HTR-8/SVneo (cell line): ENCODE measurements at regions not wholly inside any gene's neighbourhood (a gene's known extent, or its start where the extent isn't known, plus 50 kb on each side); places are given as distances from the start of the nearest gene placed in this dataset.

Source experiments
- DNase-seq: peaks from one replicate; pipeline ENCODE4 v3.0.0; 2011; ENCODE audit warnings: low spot score, mixed read lengths; ENCODE audit not compliant: insufficient read length
- FAIRE-seq: peaks from 2 replicates; lab custom pipeline; 2011; peaks lifted over from hg19 to GRCh38; lab: Jason Lieb, UNC

DNA sequence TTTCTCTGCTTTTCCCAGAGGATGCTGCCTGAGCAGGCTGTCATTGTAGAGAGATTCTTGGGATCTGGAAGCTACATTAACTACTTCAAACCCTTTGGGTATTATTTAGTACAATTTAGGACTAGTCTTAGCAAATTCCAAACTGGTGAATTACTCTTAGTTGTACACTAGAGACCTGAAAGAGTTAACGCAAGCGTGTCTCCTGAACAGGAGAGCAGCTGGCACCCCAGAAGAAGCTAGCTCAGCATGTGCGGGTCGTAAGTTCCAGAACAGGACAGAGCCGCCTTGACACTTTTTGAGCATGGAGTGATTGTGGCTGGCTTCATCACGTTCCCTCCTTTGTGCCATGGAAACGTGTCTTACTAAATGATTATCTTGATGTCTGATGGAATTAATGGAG, 495.7 kb upstream of the TPK1 start:
- FAIRE-seq (no peak), DNase-seq (no peak)

DNA sequence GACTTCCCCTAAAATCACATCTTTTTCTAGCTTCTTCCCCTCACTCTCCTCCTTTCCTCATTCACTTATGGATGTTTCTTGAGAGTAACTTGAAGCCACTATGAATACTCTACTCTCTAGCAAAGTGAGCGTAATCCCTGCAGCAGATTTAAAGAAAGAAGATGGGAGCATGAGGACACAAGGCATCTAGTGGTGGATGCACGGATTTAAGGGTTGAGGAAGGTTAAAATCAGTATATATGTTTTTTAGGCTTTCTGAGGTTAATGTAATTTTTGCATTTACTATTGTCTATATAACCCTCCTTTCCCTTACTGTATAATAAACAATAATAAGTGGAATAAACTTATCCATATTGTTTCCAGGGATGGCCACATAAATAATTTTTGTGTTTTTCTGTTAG, 495.2 kb upstream of the TPK1 start:
- DNase-seq (no peak), FAIRE-seq (no peak)

DNA sequence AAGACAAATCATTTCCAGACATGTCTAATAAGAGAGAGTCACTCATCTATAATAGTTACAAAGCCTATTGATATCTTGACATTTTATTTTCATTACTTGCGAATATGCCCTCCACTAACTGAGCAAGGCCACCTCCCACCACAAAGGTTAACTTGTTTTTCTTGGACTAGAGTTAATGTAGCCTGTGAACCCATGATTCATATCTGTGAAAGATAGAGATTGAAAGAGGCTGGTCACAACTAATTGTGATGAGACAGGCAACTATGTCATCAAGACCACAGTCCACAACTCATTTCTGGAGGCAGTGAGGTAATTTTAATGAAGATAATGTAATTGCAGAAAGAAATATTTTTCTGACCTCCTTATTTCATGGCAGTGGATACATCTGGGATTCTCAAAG, 491.8 kb upstream of the TPK1 start:
- DNase-seq (no peak), FAIRE-seq (no peak)

DNA sequence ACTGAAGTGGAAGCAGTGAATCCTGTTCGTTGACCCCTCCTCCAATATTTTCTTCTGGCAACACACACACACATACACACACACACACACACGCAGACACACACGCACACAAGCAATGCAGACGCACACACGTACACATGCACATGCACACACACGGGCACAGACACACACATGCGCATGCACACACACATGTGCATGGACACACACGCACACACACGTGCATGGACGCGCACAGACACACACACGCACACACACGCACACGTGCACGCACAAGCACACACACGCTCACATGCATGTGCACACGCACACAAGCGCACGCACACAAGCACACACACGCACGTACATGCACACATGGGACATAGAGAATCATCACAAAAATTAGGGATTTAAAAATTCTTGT, 488.2 kb upstream of the TPK1 start:
- DNase-seq: no peak
- peak; percentile 80 for FAIRE-seq

DNA sequence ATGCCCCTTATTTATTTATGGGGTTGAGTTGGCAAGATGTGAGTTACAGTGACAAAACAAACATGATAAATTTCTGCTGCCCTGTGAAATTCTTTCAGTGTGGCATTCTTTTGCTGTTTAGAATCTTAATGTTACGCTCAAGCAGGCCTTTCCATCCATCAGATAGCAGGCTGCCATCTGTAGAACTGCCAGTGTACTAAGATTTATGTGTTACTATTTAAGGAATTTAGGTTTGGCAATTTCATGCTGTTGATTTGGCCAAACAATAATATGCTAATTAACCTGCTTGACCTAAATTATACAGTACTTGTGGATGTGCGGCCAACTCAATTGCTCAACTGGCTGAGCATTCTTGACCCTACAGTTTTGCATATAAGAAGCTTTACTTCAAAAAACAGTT, 477.7 kb upstream of the TPK1 start:
- DNase-seq: no peak

DNA sequence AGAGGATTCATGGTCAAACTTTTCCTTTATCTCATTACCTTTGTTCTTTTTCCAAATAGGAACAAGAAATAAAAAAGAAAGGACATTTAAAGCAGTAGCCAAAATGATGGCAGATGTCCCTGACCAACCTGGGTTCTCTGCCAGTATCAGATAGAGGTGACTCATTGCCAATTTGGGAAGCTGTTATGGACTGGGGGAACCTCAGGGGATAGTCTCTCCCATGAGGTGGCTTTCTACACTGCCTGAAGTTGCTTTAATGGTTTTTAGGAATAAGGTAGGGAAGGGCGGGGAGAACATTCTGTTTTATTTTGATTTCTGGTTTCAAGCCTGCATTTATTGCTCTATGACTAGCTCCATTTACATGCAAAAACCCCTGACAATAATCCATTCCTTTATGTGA, 457.9 kb upstream of the TPK1 start:
- DNase-seq: no peak

More for the DNA sequence above, 477.7 kb upstream of the TPK1 start:
- no peak for FAIRE-seq

DNA sequence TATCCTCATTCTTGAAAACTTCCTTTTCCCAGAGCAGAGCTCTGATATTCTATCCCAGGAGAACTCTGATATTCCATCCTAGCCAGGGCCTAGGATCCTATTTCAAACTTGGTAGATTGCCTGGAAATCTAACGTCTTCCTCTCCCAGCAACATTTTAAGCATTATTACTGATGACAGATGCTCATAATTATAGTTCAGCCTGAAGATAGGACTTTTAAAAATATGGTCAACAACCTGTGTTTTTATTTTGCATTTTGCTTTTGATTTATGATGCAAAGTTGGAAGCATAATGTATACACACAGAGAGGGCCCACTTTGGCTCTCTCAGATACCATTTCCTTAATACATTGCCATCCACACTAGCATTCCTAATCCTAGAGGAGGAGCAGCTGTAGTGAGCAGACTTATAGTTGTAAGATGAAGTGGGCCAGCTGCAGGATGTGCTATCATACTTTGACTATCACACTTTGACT, 457.4 kb upstream of the TPK1 start:
- DNase-seq: no peak
- no peak for FAIRE-seq

More for the DNA sequence above, 457.9 kb upstream of the TPK1 start:
- FAIRE-seq: no peak

DNA sequence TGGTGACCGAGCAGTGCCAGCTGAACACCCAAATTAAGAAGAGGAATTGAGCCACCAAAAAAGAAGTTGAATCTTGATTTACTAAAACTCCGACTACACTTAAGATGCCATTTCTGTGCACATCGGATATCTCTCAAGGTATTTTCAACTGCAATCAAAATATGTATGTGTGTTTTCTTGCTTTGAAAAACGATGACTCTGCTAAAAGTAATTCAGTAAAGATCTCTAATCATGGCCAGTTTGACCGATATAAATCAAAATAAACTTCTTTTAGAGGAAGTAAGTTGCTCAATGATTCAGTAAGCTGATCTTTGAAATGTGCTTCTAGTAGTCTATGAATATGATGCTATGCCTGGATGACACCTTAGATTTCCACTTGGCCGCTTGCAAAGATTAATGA, 453.5 kb upstream of the TPK1 start:
- no peak for DNase-seq
- FAIRE-seq: no peak

DNA sequence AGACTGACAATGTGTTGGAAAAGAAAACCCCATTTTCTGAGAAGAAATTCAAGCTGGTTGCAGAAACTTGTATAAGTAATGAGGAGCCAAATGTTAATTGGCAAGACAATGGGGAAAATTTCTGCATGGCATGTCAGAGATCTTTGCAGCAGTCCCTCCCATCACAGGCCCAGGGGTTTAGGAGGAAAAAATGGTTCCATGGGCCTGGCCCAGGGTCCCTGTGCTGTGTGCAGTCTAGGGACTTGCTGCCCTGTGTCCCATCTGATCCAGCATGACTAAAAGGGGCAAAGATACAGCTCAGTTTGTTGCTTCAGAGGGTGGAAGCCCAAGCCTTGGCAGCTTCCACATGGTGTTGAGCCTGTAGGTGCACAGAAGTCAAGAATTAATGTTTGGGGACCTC, 440.3 kb upstream of the TPK1 start:
- no peak for DNase-seq

DNA sequence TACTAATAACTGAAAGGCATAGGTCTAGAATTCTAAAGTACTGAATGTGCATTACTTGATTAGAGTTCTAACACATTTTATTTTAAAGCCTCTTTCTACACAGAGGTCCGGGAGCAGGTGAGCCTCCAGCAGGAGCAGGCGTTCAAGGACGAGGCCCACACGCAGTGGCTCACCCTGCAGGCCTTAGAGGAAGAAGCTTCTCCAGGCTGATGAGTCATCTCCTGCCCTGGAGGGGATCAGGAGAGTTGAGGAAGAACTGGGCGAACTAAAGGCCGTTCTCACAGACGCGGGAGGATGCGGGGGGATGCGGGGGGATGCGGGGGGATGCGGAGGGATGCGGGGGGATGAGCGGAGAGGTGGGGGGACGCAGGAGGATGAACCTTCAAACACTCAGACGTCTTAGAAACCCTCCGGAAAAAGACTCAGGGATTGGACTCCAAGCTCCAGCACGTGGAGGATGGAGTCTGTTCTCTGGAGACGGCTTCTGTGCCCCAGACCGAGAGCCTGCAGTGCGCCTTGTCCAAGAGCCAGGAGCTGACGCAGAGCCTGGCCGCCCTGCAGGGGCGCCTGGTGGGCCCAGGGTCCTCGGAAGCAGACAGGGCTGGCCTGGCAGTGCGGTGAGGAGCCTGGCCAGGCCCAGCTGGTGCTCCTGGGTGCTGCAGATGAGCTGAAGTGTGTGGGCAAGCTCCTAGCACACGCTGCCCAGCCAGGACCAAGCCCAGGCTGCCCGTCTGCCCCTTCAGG, 433.7 kb upstream of the TPK1 start:
- FAIRE-seq (no peak), DNase-seq (no peak)

More for the DNA sequence above, 440.3 kb upstream of the TPK1 start:
- FAIRE-seq: no peak

DNA sequence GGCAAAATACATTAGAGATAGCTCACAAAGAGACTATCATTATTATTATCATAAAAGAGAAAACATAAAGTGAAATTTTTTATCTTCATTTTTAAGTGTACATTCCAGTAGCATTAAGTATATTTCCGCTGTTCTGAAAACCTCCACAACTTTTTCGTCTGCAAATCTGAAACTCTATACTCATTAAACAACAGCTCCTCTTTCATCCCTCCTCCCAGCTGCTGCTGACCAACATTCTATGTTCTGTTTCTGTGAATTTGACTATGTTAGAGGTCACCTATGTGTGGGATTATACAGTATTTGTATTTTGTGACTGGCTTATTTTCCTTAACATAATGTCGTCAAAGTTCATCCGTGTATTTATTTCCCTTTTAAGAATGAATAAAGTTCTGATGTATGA, 429.3 kb upstream of the TPK1 start:
- FAIRE-seq: no peak
- DNase-seq: no peak

DNA sequence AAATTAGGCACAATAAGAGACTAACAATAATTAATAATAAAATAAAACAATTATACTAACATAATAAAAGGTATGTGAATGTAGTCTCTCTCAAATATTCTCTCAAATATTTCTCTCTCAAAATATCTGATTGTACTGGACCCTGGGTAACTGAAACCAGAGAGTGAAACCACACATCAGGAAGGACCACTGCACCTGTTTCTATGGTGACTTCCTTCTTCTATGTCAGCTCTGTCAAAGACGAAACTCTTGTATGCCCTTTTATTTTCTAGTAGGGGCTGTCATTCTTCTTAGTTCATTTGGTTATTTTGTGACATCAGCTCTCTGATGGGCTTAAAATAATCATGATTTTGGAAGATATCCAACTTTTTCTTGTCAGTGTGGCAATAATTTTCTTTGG, 428.0 kb upstream of the TPK1 start:
- DNase-seq (no peak), FAIRE-seq (no peak)

DNA sequence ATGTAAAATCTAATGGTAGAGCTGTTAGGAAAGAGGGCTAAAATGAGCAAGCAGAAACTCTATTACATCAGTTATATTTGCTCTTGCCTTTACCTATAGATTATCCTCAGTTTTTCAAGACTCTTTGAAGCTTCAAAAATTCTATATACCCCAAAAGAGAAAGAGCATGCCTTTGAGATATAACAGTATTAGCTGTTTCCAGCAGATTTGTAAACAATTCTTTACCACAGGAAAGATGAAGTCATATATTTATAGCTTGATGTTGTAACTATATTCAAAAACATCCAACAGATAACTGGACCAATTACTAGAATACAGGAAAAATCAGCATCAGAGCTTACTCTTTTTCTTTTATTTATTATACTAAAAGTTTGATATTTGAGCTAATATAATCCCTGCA, 416.2 kb upstream of the TPK1 start:
- FAIRE-seq (no peak), DNase-seq (no peak)

DNA sequence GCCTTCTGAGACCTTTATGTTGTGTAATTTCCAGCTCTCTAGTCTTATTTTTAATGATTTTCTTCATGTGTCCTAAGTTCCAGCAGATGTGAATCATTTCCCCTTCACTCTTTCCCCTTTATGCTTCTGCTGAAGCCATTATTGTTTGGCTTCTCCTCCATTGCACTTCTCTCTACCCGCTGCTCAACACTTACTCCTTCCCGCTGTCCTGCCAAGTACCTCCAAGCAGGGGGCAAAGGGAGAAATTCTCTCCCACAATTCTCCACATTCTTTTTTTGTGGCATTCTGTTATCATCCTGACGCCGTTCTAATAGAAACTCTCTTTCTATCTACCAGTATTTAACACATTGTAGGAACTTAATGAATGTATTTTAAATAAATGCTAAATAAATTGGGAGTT, 388.9 kb upstream of the TPK1 start:
- no peak for DNase-seq
- no peak for FAIRE-seq

DNA sequence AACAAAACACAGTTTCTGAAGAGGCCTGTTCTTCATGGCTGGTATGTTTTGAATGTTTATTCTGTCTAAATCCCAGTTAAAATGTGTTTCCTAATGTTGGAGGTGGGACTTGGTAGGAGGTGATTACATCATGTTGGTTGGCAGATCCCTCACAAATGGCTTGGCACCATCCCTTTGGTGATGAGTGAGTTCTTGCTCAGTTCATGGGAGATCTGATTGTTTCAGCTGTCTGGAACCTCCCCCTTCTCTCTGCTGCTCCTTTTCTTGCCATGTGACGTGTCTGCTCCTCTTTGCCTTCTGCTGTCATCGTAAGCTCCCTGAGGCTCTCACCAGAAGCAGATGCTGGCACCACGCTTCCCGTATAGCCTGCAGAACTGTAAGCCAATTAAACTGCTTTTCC, 383.6 kb upstream of the TPK1 start:
- no peak for DNase-seq
- no peak for FAIRE-seq

DNA sequence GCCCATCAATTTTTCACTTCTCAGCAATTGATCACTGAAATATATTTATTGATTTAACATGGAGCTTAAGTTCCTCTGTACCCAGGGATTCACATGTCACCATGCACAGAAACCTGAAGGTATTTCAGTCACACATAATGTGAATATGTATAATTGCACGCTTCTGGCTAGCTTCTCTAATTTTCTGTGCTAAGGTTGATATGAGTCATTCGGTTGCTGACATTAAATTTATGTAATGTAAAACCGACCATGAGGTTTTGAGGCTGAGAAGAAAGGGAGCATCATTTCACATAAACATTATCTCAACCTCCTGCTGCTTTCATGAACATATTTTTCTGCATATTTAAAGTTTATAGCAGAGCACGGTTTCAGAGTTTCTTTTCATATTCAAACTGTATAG, 381.0 kb upstream of the TPK1 start:
- no peak for DNase-seq
- FAIRE-seq: no peak

DNA sequence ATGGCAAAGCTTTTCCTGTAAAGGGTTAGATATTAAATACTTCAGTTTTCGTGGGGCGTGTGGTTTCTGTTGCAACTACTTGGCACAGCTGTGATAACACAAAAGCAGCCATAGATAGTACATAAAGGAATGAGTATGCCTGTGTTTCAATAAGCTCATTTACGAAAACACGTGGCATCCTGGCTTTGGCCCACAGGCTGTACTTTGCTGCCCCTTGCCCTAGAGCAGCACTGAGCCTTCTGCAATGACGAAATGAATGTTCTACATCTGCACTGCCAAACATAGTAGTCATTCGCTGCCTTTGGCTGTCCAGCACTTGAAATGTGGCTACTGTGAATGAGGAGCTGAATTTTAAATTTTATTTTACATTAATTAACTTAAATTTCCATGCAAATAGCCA, 376.2 kb upstream of the TPK1 start:
- no peak for FAIRE-seq
- DNase-seq: no peak

DNA sequence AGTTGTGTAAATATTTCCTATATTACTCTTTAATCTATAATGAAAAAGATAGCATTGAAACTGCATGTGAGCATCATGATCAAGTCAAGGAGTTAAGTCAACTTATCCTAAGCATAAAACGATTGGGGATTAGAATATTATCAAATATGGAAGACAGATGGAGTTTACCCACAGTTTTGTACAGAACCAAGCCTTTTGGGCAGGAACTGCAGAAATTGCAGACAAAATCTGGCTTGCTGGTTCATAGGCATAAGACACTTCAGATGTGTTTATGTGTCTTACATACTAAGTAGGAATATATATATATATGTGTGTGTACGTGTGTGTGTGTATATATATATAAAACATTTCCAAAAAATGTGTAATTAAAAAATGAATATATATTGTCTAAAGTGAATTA, 375.4 kb upstream of the TPK1 start:
- no peak for DNase-seq
- FAIRE-seq: no peak

DNA sequence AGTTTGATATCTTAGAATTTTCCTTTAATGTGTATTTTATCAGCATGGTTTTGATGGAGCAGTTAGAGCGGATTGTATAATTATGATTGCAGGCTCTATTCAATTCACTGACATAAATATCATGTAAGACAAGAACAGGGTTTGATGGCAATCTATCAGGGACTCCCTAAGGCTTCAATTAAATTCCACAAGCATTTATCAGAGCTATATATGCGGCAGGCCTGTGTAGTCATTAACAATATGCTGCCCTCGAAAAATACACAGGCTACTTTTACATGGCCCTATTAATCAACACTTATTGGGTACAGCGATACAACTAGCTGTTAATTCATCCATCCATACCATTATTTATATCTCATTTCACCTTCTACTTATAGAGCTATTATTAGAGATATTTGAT, 358.1 kb upstream of the TPK1 start:
- no peak for FAIRE-seq
- no peak for DNase-seq

DNA sequence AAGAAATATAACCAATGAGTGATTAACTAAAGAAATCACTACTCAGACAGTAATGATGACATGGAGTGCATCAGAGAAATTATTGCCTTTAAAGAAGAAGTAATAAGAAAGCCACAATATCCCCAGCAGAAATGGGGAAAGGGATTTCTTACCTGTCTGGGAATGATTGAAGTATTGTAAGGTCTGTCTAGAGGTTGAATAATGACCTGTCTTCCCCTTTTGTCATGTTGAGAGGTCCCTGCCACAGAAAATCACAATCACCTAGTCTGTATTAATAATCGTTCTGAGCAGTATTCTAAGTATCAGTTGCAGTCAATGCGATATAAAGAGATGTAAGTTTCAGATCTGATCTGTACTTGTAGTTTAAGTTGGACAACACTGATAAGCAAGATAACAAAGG, 349.1 kb upstream of the TPK1 start:
- FAIRE-seq (no peak), DNase-seq (no peak)

DNA sequence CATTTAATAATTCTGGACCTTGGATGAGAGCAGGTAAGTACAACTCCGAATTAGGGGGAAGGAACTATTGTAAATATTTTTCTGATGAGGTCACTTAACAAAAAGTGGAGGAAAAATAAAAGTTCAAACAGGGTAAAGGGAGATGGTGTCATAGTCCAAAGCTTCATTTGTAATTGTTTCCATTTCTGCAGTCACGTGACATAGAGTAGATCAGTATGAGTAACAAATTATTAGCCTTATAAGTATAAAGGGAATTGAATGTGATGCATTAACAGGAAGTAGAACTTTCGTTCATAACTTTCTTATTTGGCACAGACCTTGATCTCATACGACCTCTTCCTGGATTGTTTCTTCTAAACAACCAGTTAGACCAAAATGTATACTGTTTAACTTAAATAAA, 347.2 kb upstream of the TPK1 start:
- no peak for FAIRE-seq
- no peak for DNase-seq

DNA sequence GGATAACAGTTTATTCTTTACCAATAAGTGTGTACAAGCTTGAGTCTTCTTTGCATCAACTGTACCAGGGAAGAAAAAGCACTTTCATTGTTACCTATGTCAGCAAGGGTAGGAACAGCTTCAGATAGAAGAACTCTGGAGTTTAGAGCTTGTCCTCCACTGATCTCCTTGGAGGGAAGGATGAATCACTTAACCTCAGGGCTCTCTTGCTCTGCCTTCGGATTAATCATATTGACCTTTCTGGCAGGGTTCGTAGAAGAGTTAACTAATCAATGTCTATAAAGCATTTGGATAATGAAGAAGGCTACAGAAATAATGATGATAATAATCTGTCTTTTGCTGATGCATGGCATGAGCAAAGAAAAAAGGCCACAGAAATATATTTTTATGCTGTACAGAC, 339.5 kb upstream of the TPK1 start:
- FAIRE-seq: no peak
- no peak for DNase-seq

DNA sequence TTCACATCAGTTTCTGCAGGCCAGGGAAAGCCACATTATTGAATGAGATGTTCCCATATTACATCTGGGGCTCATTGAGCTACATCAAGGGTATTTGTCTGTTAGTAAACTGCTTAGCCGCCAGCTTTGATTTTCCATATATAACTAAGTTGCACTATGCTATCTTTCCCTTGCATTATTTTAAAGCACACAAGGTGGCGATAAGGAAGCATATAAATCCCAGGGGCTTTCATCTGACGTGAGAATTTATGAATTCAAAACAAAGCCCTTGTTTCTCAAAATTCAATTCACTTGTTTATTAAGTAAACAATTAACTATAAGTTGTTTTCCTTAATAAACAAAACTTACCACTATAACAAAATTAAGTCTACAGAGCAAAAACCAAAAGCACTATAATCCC, 334.1 kb upstream of the TPK1 start:
- FAIRE-seq: no peak

More for the DNA sequence above, 334.1 kb upstream of the TPK1 start:
- DNase-seq: no peak
